HG03108 (cell line): ENCODE measurements at regions not wholly inside any gene's neighbourhood (a gene's known extent, or its start where the extent isn't known, plus 50 kb on each side); places are given as distances from the start of the nearest gene placed in this dataset.
"Not testable (repeated sequence)": the region's sequence is repeated elsewhere in the genome, so short reads cannot be mapped to it uniquely, and the experiment has no call there.

Source experiments
- ATAC-seq: cut with Tn5 transposase; IDR thresholded peaks from one replicate; pipeline ENCODE4 v1.9.1; 2021; ENCODE audit warnings: moderate library complexity; ENCODE audit not compliant: unreplicated experiment

- ATAC-seq: no peak
These were observed 571.1 kb downstream of the MAT2B start for GRCh38 chr5:164076556-164076955.

DNA sequence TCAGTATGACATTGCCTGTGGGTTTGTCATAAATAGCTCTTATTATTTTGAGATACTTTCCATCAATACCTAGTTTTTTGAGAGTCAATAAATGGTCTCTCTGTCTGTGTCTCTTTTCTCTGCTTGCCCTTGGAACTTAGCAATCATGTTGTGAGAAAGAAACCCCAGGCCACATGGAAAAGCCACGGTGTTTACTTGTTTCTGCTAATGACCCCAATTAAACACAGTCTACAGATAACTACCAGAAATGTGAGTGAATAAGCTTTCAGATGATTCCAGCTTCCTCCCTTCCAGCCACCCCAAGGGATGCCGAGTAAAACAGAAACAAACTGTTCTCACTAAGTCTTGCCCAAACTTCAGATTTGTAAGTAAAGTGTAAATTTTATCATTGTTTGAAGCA is 584.9 kb downstream of the MAT2B start:
- ATAC-seq: no peak

- no peak for ATAC-seq
These were observed 586.4 kb downstream of the MAT2B start for GRCh38 chr5:164091836-164092235.

- ATAC-seq: no peak
These were observed 588.9 kb downstream of the MAT2B start for GRCh38 chr5:164094291-164094690.

- no peak for ATAC-seq
These were observed 592.3 kb downstream of the MAT2B start for GRCh38 chr5:164097749-164098148.

DNA sequence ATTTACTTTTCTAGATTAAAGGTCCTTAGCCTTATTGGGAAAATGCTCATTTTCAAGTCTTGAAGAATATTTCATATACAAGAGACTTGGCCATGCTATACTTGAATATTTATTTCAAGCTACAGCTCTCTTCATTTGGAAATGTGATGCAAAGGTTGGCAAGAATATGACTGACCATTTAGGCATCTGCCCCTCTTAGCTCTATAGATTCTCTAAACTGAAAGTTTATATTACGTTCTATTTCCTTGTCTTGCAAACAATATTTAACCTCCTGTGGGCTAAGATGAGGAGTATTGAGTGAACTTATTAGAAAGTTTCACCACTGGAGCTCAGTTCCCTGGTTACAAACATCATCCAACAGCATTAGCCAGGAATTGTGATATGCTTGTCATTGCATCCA is 593.1 kb downstream of the MAT2B start:
- no peak for ATAC-seq

DNA sequence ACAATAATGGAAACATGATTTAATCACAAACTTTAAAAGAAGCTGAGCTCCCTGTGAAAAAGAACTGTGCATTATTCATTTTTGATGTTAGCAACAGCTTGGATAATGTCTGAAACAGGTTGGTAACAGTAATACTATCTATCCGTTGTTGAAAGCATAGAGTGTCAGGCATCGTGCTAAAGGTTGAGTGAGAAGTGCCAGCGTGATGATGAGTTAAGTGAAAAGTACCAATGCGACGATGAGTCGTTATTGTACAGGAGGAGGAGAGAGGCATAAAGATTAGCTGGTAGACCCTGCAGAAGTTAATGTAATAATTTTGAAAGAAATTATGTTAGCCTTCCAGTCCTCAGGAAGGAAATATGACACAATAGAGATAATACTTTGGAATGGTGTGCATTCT is 593.6 kb downstream of the MAT2B start:
- ATAC-seq: no peak

DNA sequence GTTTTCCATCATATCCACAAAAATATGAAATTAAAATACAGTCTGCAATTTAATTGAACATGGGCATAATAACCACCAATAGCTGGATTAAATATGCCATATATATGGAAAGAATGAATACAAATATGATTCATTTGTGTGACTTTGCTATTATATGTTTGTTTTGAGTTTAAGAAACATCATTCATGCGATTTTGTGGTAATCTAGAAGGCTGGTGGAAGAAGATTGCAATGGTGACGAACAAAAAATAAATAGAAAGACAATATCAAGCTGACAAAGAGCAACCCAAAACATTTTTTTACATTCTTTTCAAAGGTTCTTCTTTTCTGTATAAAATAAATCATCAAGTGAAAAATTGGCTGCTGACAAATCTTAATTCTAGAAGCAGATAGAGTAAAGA is 610.0 kb downstream of the MAT2B start:
- no peak for ATAC-seq

DNA sequence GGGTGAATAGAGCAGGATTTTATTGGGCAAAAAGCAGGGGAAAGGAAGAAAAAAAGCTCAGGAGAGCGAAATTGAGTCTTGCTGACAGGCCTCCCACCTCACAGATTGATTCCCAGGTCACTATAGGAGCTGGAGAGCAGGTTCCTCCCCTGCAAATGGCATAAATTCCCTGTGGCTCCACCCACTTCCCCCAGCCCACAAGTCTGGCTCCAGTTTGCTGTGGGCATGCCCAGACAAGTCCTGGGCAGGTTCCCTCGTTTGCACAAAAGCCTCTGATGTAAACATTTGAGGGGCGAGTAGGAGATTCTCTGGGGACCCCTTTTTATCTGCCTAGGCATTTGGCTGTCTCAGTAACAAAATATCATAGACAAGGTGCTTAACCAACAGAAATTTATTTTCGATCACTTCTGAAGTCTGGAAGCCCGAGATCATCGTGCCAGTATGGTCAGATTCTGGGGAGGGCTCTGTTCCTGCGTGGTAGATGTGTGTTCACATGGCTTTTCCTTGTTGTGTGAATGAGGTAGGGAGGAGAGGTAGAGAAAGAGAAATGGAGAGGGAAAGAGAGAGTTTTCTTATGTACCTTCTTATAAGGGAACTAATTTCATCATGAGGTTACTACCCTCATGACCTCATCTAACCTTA is 614.5 kb downstream of the MAT2B start:
- peak; percentile 67 for ATAC-seq

GRCh38 chr5:164127527-164127926 is 622.1 kb downstream of the MAT2B start:
- no peak for ATAC-seq

GRCh38 chr5:164132358-164132757 is 626.9 kb downstream of the MAT2B start:
- ATAC-seq: no peak

DNA sequence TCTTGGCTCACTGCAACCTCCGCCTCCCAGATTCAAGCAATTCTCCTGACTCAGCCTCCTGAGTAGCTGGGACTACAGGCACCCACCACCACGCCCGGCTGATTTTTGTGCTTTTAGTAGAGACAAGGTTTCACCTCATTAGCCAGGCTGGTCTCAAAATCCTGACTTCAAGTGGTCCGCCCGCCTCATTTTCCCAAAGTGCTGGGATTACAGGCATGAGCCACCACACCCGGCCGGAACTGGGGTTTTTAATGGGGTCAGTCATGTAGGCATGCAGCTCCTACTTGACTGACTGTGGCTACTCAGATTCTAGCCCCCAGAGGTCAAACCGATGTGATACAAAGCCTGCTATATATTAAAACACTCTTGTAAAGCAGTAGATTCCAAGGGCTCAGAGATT is 631.7 kb downstream of the MAT2B start:
- no peak for ATAC-seq

- no peak for ATAC-seq
These were observed 634.0 kb downstream of the MAT2B start for GRCh38 chr5:164139423-164139822.

GRCh38 chr5:164145458-164145857 is 640.0 kb downstream of the MAT2B start:
- ATAC-seq: no peak

- no peak for ATAC-seq
These were observed 640.8 kb downstream of the MAT2B start for GRCh38 chr5:164146223-164146622.

- ATAC-seq: no peak
These were observed 642.9 kb downstream of the MAT2B start for GRCh38 chr5:164148292-164148691.

GRCh38 chr5:164152539-164152938 is 647.1 kb downstream of the MAT2B start:
- ATAC-seq: not testable (repeated sequence)

DNA sequence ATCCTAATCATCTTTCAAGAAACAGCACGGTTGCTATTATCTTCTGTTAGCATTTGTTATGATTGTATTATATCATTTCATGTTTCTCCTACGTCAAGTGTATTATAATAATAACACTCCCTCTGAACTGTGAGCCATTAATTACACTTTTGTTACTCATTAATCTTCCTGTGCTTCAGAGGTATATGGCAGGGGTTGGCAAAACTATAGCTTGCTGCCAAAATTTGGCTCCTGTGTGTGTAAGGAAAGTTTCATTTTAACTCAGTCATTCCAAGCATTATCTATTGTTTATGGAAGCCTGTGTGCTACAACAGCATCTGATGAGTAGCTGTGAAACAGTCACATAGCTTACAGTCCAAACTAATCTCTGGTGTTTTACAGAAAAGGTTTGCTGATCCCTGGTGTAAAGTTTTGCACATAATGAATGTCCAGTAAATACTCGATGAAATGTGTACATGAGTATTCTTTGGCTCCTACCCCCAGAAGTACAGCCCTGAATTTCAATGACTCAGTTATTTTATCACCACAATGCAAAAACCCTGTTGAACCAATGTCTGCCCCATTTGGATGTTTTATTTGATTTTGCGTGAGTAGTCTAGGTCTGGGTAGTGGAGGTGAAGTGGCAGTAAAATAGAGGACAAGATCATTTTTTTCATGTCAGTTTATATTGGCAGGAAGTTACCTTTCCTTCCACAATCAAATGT is 648.2 kb downstream of the MAT2B start:
- no peak for ATAC-seq

GRCh38 chr5:164170814-164171213 is 665.4 kb downstream of the MAT2B start:
- ATAC-seq: no peak

DNA sequence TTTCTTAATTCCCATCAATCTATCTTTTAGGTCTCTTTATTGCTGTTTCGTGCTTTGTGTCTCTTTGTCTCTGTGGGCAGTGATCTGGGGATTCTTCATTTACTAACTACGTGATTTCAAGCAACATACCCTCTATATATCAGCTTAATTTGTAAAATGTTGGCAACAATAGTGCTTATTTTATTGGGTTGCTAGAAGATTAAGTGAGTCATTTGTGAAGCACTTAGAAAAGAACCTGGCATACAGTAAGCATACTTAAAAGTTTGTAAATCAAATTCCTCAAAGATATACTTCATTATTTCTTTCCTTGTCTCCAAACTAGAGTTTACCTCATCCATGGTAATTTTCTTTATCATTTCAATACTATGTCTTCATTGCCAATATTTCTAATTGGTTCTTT is 669.7 kb downstream of the MAT2B start:
- no peak for ATAC-seq

GRCh38 chr5:164179406-164179805 is 674.0 kb downstream of the MAT2B start:
- no peak for ATAC-seq

- no peak for ATAC-seq
These were observed 676.2 kb downstream of the MAT2B start for GRCh38 chr5:164181604-164182003.

- ATAC-seq: no peak
These were observed 678.7 kb downstream of the MAT2B start for GRCh38 chr5:164184158-164184557.
